Endodermal cell (in vitro differentiated cells): ENCODE measurements at regions not wholly inside any gene's neighbourhood (a gene's known extent, or its start where the extent isn't known, plus 50 kb on each side); places are given as distances from the start of the nearest gene placed in this dataset.
A peak's percentile ranks its signal among the peaks of the same experiment; 100 is the strongest.
"Not testable (repeated sequence)": the region's sequence is repeated elsewhere in the genome, so short reads cannot be mapped to it uniquely, and the experiment has no call there.

ENCODE experiments used
- DNase-seq: peaks from one replicate; pipeline ENCODE4 v3.0.0-alpha.2; 2017
- H3K27ac ChIP-seq: 2 replicates; pipeline ENCODE4 v1.5.1; 2013; ENCODE audit warnings: mild to moderate bottlenecking, low read depth, low read length, moderate library complexity
- H3K27me3 ChIP-seq: 2 replicates; pipeline ENCODE4 v1.6.1; 2013; ENCODE audit warnings: mild to moderate bottlenecking, low read length, moderate library complexity; ENCODE audit not compliant: insufficient read depth, control insufficient read depth, poor library complexity, severe bottlenecking
- H3K36me3 ChIP-seq: 2 replicates; pipeline ENCODE4 v1.7.0; 2013; ENCODE audit warnings: mild to moderate bottlenecking, low read length, moderate library complexity; ENCODE audit not compliant: control insufficient read depth, insufficient read depth
- H3K4me1 ChIP-seq: one replicate; pipeline ENCODE4 v1.7.0; 2013; ENCODE audit warnings: low read length; ENCODE audit not compliant: control insufficient read depth, insufficient read depth
- H3K4me3 ChIP-seq: 2 replicates; pipeline ENCODE4 v1.5.1; 2013; ENCODE audit warnings: mild to moderate bottlenecking, low read length, moderate library complexity
- H3K9ac ChIP-seq: 2 replicates; pipeline ENCODE4 v1.6.1; 2013; ENCODE audit warnings: mild to moderate bottlenecking, low read length, moderate library complexity; ENCODE audit not compliant: poor library complexity, severe bottlenecking; ENCODE audit errors: extremely low read depth
- H3K9me3 ChIP-seq: 2 replicates; pipeline ENCODE4 v1.6.1; 2013; ENCODE audit warnings: mild to moderate bottlenecking, low read length, moderate library complexity; ENCODE audit not compliant: control insufficient read depth
- H3K27ac Mint-ChIP-seq: 2 replicates; pipeline ENCODE4 v1.8.0; 2020; ENCODE audit warnings: mixed read lengths
- H3K27me3 Mint-ChIP-seq: 2 replicates; pipeline ENCODE4 v1.8.0; 2021; ENCODE audit warnings: mild to moderate bottlenecking, mixed read lengths; ENCODE audit not compliant: insufficient read depth
- H3K36me3 Mint-ChIP-seq: 2 replicates; pipeline ENCODE4 v1.8.0; 2020; ENCODE audit warnings: low read depth, mixed read lengths
- H3K4me1 Mint-ChIP-seq: 2 replicates; pipeline ENCODE4 v1.8.0; 2020; ENCODE audit warnings: mixed read lengths
- H3K4me3 Mint-ChIP-seq: 2 replicates; pipeline ENCODE4 v1.8.0; 2020; ENCODE audit warnings: mild to moderate bottlenecking, moderate library complexity, mixed read lengths
- H3K9me3 Mint-ChIP-seq: 2 replicates; pipeline ENCODE4 v1.8.0; 2020; ENCODE audit warnings: mild to moderate bottlenecking, mixed read lengths
- CTCF ChIP-seq: fragments of 200-600 bp; sonication (generic); conservative IDR thresholded peaks from 2 replicates; pipeline ENCODE4 v1.5.0; 2021; ENCODE audit warnings: antibody characterized with exemption, mild to moderate bottlenecking
- WGBS, 2 experiments: methylation state at CpG; one replicate each; pipeline versions ENCODE4 v1.1.5 to v1.1.7; 2013; ENCODE audit warnings: missing lambda C conversion rate in 2 of 2, mixed read lengths in 1 of 2; ENCODE audit not compliant: insufficient coverage in 1 of 2, insufficient read length in 1 of 2; 5-methylcytosine and 5-hydroxymethylcytosine counted together

GRCh38 chr2:234793212-234793785, 158.5 kb upstream of the SH3BP4 start:
- no peaks in the 10 kb centered on the region for H3K27me3 ChIP-seq
- H3K9ac ChIP-seq = no peak overlapping the region
- peak overlapping the region; percentile 91 for H3K27ac ChIP-seq
- no peak for TF ChIP-seq CTCF
- 79 to 83% methylated on average over 7 to 8 of the region's 8 CpGs for WGBS, 2 experiments
- no peak for DNase-seq
- H3K36me3 Mint-ChIP-seq = no peaks in the 10 kb centered on the region
- H3K9me3 ChIP-seq = no peaks in the 10 kb centered on the region
- no peaks in the 10 kb centered on the region for H3K9me3 Mint-ChIP-seq
- no peak overlapping the region for H3K4me3 Mint-ChIP-seq
- H3K4me1 ChIP-seq = no peaks in the 10 kb centered on the region
- H3K4me3 ChIP-seq = no peak overlapping the region
- no peaks in the 10 kb centered on the region for H3K4me1 Mint-ChIP-seq
- no peak overlapping the region for H3K27ac Mint-ChIP-seq
- H3K27me3 Mint-ChIP-seq = peaks cover 2% of the 10 kb centered on the region
- H3K36me3 ChIP-seq = no peaks in the 10 kb centered on the region

GRCh38 chr2:234792621-234793022, 159.2 kb upstream of the SH3BP4 start:
- H3K27ac ChIP-seq = peak overlapping the region; percentile 91
- Mint-ChIP-seq H3K36me3 (no peaks in the 10 kb centered on the region), H3K27ac (no peak overlapping the region), H3K4me1 (no peaks in the 10 kb centered on the region), H3K27me3 (peaks cover 2% of the 10 kb centered on the region), H3K9me3 (no peaks in the 10 kb centered on the region), H3K4me3 (no peak overlapping the region)
- no peaks in the 10 kb centered on the region for H3K9me3 ChIP-seq
- H3K4me3 ChIP-seq = no peak overlapping the region
- no peak overlapping the region for H3K9ac ChIP-seq
- no peak for DNase-seq
- TF ChIP-seq CTCF = no peak
- H3K27me3 ChIP-seq = no peaks in the 10 kb centered on the region
- 58 to 72% methylated on average over 7 to 18 of the region's 18 CpGs for WGBS, 2 experiments
- H3K36me3 ChIP-seq = no peaks in the 10 kb centered on the region
- H3K4me1 ChIP-seq = no peaks in the 10 kb centered on the region

DNA sequence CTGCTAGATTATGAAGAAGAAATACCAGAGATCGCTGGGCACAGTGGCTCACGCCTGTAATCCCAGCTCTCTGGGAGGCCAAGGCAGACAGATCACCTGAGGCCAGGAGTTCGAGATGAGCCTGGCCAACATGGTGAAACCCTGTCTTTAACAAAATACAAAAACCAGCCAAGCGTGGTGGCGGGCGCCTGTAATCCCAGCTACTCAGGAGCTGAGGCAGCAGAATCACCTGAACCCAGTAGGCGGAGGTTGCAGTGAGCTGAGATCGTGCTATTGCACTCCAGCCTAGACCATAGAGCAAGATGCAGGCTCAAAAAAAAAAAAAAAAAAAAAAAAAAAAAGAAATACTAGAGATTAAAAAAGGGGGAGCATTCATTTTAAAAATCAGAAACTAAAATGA, 159.7 kb upstream of the SH3BP4 start:
- not testable (repeated sequence) for H3K27ac Mint-ChIP-seq, H3K36me3 Mint-ChIP-seq, DNase-seq, H3K9me3 Mint-ChIP-seq, H3K4me1 Mint-ChIP-seq, H3K27me3 ChIP-seq, H3K27me3 Mint-ChIP-seq, H3K4me1 ChIP-seq, H3K9me3 ChIP-seq, H3K36me3 ChIP-seq, H3K9ac ChIP-seq, H3K4me3 Mint-ChIP-seq, H3K4me3 ChIP-seq
- 86 to 92% methylated on average over 2 to 8 of the region's 8 CpGs for WGBS, 2 experiments
- H3K27ac ChIP-seq = peak overlapping the region; percentile 91

DNA sequence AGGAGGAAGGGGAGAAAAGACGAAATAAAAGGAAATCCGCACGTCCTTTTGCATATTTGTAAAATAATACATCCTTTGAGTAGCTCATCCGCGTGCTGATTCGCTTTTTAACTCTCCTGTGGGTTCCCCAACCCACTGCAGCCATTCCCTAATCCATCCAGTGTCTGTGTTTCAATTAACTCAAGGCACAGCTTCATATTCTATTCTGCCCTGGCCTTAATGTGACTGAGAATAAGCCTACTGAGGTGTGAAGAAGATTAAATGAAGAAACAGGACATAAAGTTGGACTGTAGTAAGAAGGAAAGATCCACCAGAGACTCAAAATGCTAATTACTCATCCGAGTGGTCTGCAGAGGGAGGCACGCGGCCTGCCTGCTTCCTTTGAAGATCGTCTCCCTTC, 161.4 kb upstream of the SH3BP4 start:
- H3K36me3 ChIP-seq = no peaks in the 10 kb centered on the region
- Mint-ChIP-seq H3K9me3 (no peaks in the 10 kb centered on the region), H3K4me1 (peaks cover 2% of the 10 kb centered on the region), H3K27me3 (peaks cover 2% of the 10 kb centered on the region), H3K27ac (no peak overlapping the region), H3K36me3 (no peaks in the 10 kb centered on the region), H3K4me3 (no peak overlapping the region)
- no peak for DNase-seq
- H3K27me3 ChIP-seq = no peaks in the 10 kb centered on the region
- no peak for TF ChIP-seq CTCF
- H3K9me3 ChIP-seq = no peaks in the 10 kb centered on the region
- no peaks in the 10 kb centered on the region for H3K4me1 ChIP-seq
- H3K4me3 ChIP-seq = no peak overlapping the region
- WGBS, 2 experiments = 89 to 92% methylated on average over 7 to 10 of the region's 10 CpGs
- no peak overlapping the region for H3K9ac ChIP-seq
- H3K27ac ChIP-seq = peak overlapping the region; percentile 1
